GM10248 (cell line): ENCODE measurements at regions not wholly inside any gene's neighbourhood (a gene's known extent, or its start where the extent isn't known, plus 50 kb on each side); places are given as distances from the start of the nearest gene placed in this dataset.

Source experiments
- CTCF ChIA-PET: fragments of 300-600 bp; sonication (Branson Sonifier 250); formaldehyde crosslinking; extraction: SDS; loops from one replicate; lab custom pipeline; 2021; ENCODE audit warnings: antibody characterized with exemption; lab: Yijun Ruan, JAX
- POLR2A ChIA-PET: fragments of 350-650 bp; sonication (Branson Sonifier 250); formaldehyde crosslinking; extraction: SDS; loops from one replicate; lab custom pipeline; 2020; ENCODE audit warnings: antibody characterized with exemption; lab: Yijun Ruan, JAX
- DNase-seq: peaks from one replicate; pipeline ENCODE4 v3.0.0; 2012; ENCODE audit errors: extremely low spot score
- CTCF ChIP-seq: IDR thresholded peaks from 2 replicates; pipeline ENCODE4 v1.5.1; 2012; ENCODE audit warnings: mild to moderate bottlenecking, low read depth; ENCODE audit errors: extremely low read depth, missing control alignments, control extremely low read depth

- CTCF ChIA-PET: no interaction called here
- DNase-seq: no peak
- no peak for TF ChIP-seq CTCF
- POLR2A ChIA-PET: no interaction called here
Measured at GRCh38 chrX:40433160-40433559, 147.6 kb upstream of the ATP6AP2 start.

- no peak for DNase-seq
- no peak for TF ChIP-seq CTCF
- CTCF ChIA-PET: interaction anchor here (1.6 kb wide), 1 partner anchor 13 kb away, joined by 3 read pairs; no protein-coding TSS in a partner anchor
- POLR2A ChIA-PET: no interaction called here
Measured at GRCh38 chrX:40424259-40424658, 156.5 kb upstream of the ATP6AP2 start.

GRCh38 chrX:40423299-40423698, 157.5 kb upstream of the ATP6AP2 start:
- CTCF ChIA-PET: interaction anchor here (0.8 kb wide), 1 partner anchor 11 kb away, joined by 3 read pairs; no protein-coding TSS in a partner anchor
- DNase-seq: no peak
- POLR2A ChIA-PET: no interaction called here
- TF ChIP-seq CTCF: no peak

GRCh38 chrX:40422021-40422420, 158.7 kb upstream of the ATP6AP2 start:
- ChIA-PET CTCF (no interaction called here), POLR2A (no interaction called here)
- no peak for TF ChIP-seq CTCF
- no peak for DNase-seq

GRCh38 chrX:40420899-40421729, 159.7 kb upstream of the ATP6AP2 start:
- POLR2A ChIA-PET: no interaction called here
- TF ChIP-seq CTCF: no peak
- CTCF ChIA-PET: no interaction called here
- DNase-seq: no peak

- no peak for DNase-seq
- TF ChIP-seq CTCF: no peak
- ChIA-PET CTCF (interaction anchor here (1.4 kb wide), 1 partner anchor 12 kb away, joined by 3 read pairs; no protein-coding TSS in a partner anchor), POLR2A (no interaction called here)
Measured at GRCh38 chrX:40418813-40419195, 162.0 kb upstream of the ATP6AP2 start.
